ENCODE measurements at regions not wholly inside any gene's neighbourhood (a gene's known extent, or its start where the extent isn't known, plus 50 kb on each side); places are given as distances from the start of the nearest gene placed in this dataset.
"Not testable (repeated sequence)": the region's sequence is repeated elsewhere in the genome, so short reads cannot be mapped to it uniquely, and the experiment has no call there.

- no peak for DNase-seq
Observed at GRCh38 chr15:62413786-62414185, 248.7 kb upstream of the C2CD4B start.

- no peak for DNase-seq
Observed at GRCh38 chr15:62415498-62415897, 250.4 kb upstream of the C2CD4B start.

GRCh38 chr15:62416526-62416925 lies 251.4 kb upstream of the C2CD4B start:
- no peak for DNase-seq

- DNase-seq = no peak
Observed at GRCh38 chr15:62417439-62417838, 252.4 kb upstream of the C2CD4B start.

- DNase-seq = not testable (repeated sequence)
Observed at GRCh38 chr15:62418496-62418895, 253.4 kb upstream of the C2CD4B start.

GRCh38 chr15:62419192-62419591 lies 254.1 kb upstream of the C2CD4B start:
- no peak for DNase-seq

- DNase-seq = not testable (repeated sequence)
Observed at GRCh38 chr15:62420371-62420770, 255.3 kb upstream of the C2CD4B start.

GRCh38 chr15:62421289-62421688 lies 256.2 kb upstream of the C2CD4B start:
- DNase-seq = no peak

GRCh38 chr15:62426387-62426956 lies 261.4 kb upstream of the C2CD4B start:
- no peak for DNase-seq

- DNase-seq = no peak
Observed at GRCh38 chr15:62428259-62428658, 263.2 kb upstream of the C2CD4B start.

- no peak for DNase-seq
Observed at GRCh38 chr15:62428851-62429598, 263.9 kb upstream of the C2CD4B start.

- no peak for DNase-seq
Observed at GRCh38 chr15:62430056-62430455, 265.0 kb upstream of the C2CD4B start.

- no peak for DNase-seq
Observed at GRCh38 chr15:62430552-62430951, 265.5 kb upstream of the C2CD4B start.

GRCh38 chr15:62431008-62431797 lies 266.1 kb upstream of the C2CD4B start:
- DNase-seq = no peak

- no peak for DNase-seq
Observed at GRCh38 chr15:62431817-62432216, 266.7 kb upstream of the C2CD4B start.

- no peak for DNase-seq
Observed at GRCh38 chr15:62432702-62433398, 267.8 kb upstream of the C2CD4B start.

GRCh38 chr15:62436235-62436634 lies 271.1 kb upstream of the C2CD4B start:
- no peak for DNase-seq

GRCh38 chr15:62437753-62438152 lies 272.7 kb upstream of the C2CD4B start:
- DNase-seq = no peak

- DNase-seq = no peak
Observed at GRCh38 chr15:62439543-62440016, 274.5 kb upstream of the C2CD4B start.

- no peak for DNase-seq
Observed at GRCh38 chr15:62440362-62441105, 275.4 kb upstream of the C2CD4B start.

- DNase-seq = no peak
Observed at GRCh38 chr15:62444104-62445022, 279.3 kb upstream of the C2CD4B start.

Data from DMS79 treated with DMSO at 0.1 percent for 48 hours (cell line).